ENCODE measurements at regions not wholly inside any gene's neighbourhood (a gene's known extent, or its start where the extent isn't known, plus 50 kb on each side); places are given as distances from the start of the nearest gene placed in this dataset.

DNA sequence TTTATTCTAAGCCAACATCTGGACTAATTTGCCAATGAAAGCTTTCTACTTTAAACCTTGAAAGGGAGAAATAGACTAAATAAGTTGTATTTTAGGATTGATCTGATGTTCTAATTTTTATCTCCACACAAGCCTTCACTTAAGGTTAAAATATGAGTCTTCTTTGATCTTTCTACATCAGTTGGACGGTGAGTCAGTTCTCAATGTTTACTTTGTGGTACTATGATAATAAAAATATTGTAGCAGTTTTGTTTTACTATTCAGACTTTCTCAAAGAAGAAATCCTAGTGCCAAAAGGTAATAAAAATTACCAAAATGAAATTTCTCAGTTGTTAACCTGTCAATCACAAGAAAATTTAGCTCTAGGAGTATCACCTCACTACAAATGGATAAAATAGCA lies 203.5 kb upstream of the RGMB start:
- no peak for DNase-seq (ENCODE audit: low spot score)
- intact Hi-C loops (cut with DNase I): no loop called here

DNA sequence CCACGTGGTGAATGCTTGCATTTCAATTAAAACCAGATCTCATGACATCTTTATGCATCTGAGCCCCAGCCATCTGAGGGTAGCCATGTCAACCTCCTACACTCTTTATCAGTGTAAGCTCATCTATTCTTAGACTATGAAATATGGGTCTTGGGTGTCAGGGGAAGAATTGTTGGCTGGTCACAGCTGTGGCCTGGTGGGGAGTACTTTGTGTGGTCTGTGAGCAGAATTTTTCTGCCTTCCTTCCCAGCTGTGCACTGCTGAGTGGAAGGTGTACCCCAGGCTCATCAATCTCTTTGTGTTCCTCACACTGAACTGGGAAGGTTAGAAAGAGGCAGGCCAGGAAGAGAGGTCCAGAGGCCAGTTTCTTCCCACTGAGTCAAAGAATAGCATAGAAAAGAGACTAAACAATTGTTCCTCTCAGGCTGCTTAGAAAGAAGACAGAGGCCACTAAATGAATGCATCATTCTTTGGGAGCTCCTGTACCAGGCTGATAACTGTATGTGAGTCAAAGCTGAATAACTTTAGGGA lies 202.7 kb upstream of the RGMB start:
- intact Hi-C loops (cut with DNase I): no loop called here

DNA sequence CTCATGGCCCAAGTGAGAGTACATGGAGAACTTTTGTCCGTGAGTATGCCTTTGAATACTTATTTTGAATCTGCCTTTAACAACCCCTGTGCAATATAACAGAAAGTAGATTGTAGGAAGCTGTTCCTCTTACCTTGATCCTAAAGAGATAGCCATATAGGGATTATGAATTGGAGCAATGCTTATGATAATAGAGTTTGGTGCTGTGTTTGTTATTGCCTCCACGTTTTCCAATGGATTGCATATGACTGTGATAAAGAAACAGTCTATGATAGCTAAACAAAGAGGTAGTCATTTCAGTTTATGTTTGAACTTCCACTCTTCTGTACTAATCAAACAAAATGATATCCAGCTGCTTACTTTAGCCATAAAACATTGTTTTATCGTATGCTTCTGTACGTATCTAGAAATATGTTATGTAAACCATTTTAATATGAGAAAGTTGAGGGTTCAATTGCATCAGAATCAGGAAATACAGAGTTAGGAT lies 199.6 kb upstream of the RGMB start:
- intact Hi-C loops (cut with DNase I): no loop called here
- DNase-seq (ENCODE audit: low spot score): no peak

More for the DNA sequence above, 202.7 kb upstream of the RGMB start:
- DNase-seq (ENCODE audit: low spot score): no peak

DNA sequence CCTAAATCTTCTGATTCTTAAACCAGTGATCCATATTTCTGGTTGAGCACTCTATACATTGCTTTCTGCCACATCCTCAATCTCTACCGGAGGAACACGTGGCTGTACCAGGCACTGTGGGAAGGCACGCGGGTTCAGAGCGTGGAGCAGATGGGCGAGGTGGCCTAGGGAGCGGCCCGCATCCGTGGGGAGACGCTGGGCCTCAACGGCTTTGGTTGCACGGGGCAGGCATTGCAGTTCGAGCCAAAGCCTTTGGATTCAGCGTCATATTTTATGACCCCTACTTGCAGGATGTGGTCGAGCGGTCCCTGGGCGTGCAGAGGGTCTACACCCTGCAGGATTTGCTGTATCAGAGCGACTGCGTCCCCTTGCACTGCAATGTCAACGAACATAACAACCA lies 197.2 kb upstream of the RGMB start:
- intact Hi-C loops (cut with DNase I): no loop called here
- DNase-seq (ENCODE audit: low spot score): no peak

DNA sequence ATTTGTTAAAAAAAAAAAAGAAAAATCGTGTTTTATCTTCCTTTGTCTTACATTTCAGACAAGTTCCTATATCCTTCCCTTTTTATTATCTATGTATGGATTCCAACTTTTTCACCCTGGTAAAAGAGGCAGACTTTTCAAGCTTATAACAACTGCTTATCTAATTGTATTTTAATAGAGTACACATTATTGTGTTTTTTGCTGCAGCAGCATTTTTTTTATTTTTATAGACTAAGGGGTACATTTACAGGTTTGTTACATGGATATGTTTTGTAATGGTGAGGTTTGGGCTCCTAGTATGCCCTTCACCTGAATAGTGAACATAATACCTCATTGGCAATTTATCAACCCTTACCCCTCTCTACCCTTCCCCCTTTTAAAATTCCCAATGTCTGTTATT lies 195.0 kb upstream of the RGMB start:
- intact Hi-C loops (cut with DNase I): no loop called here
- DNase-seq (ENCODE audit: low spot score): no peak

DNA sequence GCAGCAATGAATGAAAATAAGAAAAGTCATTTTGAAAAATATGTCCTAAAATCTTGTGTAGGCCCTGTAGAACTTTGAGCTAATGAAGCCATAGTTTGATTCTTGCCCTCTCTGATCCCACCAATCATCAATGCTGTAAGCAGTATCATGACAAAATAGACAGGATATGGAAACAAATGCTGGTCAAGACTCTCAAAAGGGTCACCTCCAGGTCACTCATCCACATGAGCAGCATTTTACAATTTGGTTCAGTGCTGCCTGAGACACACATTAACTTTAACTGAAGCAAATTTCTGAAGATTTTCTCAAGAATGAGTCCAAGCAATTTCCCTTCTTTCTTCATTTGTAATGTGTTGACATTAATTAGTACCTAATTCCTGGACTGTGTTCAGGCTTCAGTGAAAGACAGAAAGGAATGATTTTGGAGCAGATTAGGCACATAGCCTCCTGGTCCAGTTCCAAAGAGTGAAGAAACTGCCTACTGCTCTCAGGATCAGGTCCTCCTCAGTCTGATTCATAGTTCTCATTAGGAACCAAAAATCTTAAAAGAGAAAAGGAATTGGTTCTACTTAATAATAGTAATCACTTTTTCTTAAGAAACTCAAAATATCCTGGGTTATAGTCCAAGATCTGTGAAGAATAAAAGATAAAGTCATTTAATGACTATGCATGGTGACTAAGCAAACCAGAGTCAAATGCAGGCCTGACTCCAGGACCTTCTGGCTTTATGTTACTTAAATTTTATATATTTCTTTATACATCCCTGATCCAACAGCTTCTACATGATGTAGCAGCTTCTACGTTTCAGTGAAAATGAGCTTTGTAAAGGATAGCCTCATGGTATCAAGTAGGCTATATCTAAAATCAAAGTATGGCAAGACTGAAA lies 192.1 kb upstream of the RGMB start:
- DNase-seq (ENCODE audit: low spot score): no peak
- intact Hi-C loops (cut with DNase I): no loop called here

DNA sequence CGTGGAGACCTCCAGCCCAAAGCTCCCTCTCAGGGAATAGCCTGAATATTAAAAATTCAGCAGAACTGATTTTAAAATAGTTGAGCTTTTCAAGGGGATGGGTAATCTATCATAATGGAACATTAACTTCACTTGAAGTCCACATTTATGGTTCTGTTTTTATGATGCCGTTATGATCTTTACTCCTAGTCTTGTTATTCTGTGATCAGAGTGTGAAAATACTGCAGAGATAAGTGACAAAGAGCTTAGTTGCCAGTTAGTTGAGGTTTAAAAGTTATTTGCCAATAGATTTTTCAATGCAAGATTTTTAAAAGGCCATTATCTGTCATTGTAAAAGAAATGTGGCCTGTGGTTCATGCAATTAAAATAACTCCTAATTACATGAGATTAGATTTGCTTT lies 189.9 kb upstream of the RGMB start:
- DNase-seq (ENCODE audit: low spot score): no peak
- intact Hi-C loops (cut with DNase I): no loop called here

DNA sequence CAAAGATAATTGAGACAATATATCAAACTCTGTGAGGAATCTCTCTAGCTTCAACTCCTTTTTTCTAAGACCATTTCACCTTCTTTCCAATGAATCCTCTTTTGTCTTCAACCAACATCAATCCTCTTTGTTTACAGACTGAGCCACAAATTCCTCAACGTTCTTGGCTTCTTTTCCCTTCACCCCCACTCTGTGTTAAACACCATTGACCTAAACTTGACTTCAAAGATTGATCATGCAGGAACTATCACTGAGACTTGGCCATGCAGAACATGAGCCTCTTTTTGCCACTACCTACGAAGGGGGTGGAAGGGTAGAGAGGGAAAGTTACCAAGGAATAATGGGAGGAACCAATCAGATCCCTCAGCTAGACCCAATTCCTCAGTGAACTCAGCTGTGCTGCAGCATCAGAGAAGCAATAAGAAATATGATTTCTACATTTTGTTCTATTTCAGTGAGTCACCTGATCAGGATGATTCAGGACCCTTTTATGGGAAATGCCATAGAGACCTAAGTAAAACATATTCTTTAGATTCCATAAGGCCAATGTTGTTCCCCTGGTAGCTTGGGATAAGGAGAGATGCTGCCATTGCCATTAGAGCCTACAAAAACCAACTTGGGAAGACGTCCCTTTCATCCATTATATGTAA lies 187.7 kb upstream of the RGMB start:
- intact Hi-C loops (cut with DNase I): no loop called here
- DNase-seq (ENCODE audit: low spot score): no peak

DNA sequence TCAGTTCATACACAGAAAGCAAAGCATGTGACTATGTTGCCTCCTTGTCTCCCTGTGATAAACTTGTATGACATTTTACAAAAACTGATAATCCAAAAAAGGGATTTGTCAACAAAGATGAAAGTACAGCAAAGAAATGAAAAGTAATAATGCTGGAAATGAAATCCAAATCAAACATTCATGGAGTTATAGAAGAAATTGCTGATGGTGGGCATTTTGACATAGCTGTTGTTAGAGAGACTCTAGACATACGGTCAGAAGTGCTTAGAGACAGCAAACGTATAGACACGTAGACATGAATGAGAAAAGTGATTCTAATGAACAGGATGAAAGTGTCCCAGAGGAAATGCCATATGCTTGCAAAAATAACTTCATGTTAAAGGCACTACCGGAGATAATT lies 186.9 kb upstream of the RGMB start:
- intact Hi-C loops (cut with DNase I): no loop called here
- DNase-seq (ENCODE audit: low spot score): no peak

DNA sequence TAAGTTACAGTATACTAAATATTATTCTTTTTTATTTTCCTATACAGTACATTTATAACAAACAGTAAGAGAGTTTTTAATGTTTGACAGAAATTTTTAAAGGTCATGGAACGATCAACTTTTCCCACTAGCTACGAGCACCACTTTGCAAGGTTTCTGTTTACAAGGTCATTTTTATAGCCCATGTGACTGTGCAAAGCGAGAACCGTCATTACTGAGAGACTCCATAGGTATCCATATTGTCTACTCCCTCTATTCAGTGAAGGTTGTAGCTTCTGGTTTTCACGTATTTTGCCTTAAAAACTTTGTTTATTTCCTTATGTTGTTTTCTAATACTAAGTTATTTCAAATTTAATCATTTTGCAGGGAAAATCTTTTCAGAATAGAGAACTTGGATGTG lies 186.3 kb upstream of the RGMB start:
- intact Hi-C loops (cut with DNase I): no loop called here
- DNase-seq (ENCODE audit: low spot score): no peak

DNA sequence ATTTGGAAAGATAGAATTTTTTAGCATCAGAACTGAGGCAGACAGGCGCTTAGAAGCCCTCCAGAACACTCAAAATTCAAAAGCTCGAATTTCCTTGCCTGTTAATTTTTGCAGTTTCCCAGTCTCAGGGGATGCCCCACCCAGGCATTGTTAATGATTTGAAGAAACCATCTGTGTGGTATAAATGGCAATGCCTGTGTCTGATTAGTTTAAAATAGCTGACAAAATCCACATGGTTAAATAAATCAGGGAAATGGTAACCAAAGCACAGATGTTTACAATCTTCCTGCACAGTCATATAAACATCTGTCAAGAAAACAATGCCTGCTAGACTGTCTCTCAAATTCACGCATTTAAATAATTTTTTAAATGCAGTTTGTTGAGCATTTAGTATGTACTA lies 185.2 kb upstream of the RGMB start:
- no peak for DNase-seq (ENCODE audit: low spot score)
- intact Hi-C loops (cut with DNase I): no loop called here

DNA sequence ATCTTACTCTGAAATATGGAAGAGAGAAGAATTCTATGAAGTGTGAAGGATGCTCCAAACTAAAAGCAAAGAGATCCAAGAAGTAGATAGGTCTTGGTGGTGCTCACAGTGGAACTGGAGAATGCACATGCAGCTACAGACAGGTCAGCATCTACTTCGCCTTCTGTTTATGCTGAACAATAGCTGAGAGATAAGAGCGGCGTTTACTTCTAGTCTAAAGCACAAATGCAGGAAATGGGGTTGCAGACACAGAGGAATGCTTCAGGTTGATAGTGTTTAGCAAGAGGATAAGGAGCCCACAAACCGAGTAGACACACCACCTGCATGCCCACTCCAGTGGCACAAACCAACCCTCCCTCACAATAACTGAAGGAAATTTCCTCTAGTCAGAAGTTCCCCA lies 180.0 kb upstream of the RGMB start:
- DNase-seq (ENCODE audit: low spot score): no peak
- intact Hi-C loops (cut with DNase I): no loop called here

DNA sequence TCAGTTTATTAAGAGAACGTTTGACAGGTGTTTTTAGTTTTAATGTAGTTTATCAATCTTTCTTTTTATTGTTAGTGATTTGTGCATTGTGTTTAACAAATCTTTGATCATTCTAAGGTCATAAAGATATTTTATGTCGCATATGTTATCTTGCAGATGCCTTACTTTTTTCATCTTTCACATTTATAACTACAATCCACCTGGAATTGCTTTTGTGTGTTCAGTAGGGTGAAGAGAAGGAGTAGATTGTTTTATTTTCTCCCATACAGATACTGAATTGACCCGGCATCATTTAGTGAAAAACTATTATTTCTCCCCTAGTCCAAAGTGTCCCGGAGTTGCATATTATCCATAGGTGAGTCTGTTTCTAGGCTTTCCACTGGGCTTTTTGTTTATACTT lies 179.4 kb upstream of the RGMB start:
- no peak for DNase-seq (ENCODE audit: low spot score)
- intact Hi-C loops (cut with DNase I): no loop called here

DNA sequence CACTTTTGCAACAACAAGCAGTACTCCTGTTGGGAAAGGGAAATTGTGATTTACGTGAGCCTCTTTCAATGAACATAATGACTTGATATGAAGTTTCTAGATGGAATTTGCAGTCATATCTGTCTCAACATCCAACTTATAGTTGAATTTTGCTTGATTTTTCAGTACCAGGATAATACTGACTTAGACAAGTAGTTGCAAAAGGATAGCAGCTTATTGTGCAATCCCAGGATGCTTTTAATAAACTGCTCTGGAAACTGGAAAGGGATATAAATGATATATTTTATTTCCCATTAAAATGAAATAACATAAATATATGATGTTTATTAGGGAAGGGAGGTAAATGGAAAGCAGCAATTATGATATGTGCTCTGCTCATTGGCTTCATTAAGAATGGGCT lies 174.4 kb upstream of the RGMB start:
- intact Hi-C loops (cut with DNase I): no loop called here
- DNase-seq (ENCODE audit: low spot score): no peak

DNA sequence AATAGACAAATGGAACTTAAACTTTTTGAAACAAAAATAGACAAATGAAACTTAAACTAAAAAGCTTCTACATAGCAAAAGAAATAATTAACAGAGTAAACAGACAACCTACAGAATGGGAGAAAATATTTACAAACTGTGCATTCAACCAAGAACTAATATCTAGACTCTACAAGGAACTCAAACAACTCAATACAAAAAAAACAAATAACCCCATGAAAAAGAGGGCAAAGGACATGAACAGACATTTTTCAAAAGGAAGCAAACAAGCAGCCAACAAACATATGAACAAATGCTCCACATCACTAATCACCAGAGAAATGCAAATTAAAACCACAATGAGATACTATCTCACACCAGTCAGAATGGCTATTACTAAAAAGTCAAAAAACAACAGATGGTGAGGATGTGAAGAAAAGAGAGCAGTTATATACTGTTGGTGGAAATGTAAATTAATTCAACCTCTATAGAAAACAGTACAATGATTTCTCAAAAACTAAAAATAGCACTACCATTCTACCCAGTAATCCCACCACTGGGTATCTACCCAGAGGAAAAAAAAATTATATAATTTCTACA lies 170.8 kb upstream of the RGMB start:
- intact Hi-C loops (cut with DNase I): no loop called here
- no peak for DNase-seq (ENCODE audit: low spot score)

DNA sequence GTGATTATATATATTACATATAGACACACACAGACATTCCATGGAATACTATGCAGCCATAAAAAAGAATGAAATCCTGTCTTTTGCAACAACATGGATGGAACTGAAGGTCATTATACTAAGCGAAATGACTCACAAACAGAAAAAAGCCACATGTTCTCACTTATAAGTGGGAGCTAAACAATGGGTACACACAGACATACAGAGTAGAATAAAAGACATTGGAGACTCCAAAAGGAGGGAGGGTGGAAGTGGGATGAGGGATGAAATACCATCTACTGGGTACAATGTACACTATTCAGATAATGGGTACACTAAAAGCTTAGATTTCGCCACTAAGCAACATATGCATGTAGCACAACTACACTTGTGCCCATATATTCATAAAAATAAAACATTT lies 170.0 kb upstream of the RGMB start:
- DNase-seq (ENCODE audit: low spot score): no peak
- intact Hi-C loops (cut with DNase I): no loop called here

DNA sequence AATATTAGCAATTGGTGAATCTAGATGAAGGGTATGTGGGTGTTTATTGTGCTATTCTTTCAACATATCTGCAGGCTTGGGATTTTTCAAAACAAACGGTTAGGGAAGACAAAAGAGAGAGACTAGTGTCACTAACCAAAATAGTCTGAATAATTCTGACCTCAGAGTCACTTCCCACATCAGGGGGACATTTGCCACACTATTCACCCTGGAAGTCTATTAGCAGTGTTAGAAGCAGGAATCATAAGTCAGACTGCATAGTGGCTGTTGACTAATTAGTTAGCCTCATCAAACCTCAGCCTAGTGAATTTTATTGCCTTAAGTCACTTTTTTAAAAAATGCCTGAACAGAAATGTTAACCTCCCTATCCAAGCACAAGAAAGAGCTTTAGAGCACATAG lies 169.2 kb upstream of the RGMB start:
- no peak for DNase-seq (ENCODE audit: low spot score)
- intact Hi-C loops (cut with DNase I): no loop called here

DNA sequence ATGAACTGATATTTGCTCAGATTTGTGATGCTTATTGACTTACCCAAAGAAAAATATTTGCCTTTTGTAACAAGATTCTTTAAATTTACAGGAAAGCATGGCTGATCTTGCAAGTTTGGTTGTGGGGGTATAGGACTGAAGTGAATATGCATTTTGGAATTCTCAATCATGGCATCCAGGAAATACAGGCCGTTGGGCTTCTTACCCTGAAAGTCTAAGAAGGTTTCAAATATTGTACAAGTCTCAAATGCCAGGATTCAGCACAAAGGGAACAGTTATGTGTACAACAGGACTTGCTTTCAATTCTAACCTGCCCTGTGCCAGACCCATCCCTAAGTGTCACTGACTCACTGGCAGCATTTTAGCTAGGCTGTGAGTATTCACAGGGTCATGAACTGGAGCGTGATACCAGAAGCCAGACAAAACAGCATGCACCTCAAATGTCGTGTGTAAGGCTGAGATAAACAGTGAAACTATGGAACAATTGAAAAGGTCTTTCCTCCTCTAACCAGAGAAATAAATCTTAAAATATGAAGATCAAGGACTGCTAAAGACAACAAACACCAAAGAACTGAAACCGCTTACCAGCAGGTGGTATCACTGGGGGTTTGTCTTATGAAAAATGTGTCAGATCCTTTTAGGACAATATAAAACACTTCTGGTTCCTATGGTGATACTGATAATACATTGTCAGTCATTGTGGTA lies 168.6 kb upstream of the RGMB start:
- DNase-seq (ENCODE audit: low spot score): no peak
- intact Hi-C loops (cut with DNase I): no loop called here

DNA sequence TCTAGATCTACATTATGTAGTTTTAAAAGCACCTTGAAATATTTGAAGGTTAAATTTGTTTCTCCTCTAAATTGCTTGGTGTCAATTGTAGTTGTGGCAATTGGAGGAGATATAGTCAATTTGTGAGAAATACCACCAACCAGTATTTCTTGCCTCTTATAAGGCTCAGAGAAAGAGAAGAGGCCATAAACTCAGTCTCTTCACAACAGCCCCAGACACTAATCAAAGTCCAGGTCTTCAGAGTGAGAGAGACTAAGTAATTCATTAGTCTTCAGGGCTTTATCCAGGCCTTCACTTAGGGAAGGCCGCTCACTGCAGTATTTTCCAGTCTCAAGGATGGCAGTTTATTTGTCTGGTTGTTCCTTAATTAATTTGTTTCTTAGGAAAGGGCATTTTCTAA lies 168.0 kb upstream of the RGMB start:
- intact Hi-C loops (cut with DNase I): no loop called here
- DNase-seq (ENCODE audit: low spot score): no peak

DNA sequence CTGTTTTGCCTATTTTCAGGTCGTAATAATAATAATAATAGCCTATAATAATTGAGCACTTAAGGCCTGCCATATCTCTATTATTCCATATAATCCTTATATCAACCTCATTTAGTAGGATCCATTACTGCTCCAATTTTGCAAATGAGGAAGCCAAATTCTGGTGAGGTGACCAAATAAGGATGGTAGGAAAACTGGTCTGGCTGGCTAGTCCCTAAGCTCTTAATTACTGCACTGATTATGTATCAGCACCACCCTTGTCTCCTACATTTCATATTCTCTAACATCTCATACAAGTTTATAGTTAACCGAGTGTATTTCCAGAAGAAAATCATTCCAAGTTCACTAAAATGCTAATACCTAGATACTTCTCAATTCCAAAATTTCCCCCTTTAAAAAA lies 166.5 kb upstream of the RGMB start:
- DNase-seq (ENCODE audit: low spot score): no peak

More for the DNA sequence above, 166.5 kb upstream of the RGMB start:
- intact Hi-C loops (cut with DNase I): no loop called here
